RPMI8226 (cell line): ENCODE measurements at regions not wholly inside any gene's neighbourhood (a gene's known extent, or its start where the extent isn't known, plus 50 kb on each side); places are given as distances from the start of the nearest gene placed in this dataset.
A peak's percentile ranks its signal among the peaks of the same experiment; 100 is the strongest.
"Not testable (repeated sequence)": the region's sequence is repeated elsewhere in the genome, so short reads cannot be mapped to it uniquely, and the experiment has no call there.

ENCODE experiments used
- DNase-seq: peaks from one replicate; pipeline ENCODE4 v3.0.0-alpha.2; 2015

- DNase-seq: no peak
Measured at GRCh38 chr3:81876826-81877225, 115.4 kb upstream of the GBE1 start.

DNA sequence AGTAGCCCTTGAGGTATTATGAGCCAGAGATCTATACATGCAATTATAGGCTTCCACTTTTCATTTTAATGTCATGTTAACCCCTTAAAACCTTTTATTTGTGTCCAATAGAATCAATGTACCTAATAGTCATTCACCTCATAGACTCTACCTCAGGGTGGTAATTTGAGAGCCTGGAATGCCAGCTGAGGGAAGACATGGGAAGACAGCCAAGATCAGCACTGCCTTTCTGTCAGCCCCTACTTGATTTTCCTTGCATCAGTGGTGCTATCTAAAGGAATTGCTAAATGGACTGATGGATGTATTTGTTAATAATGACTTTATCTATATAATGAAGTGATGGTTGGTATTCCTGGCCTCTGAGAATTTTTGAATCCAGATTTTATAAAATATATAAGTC lies 113.3 kb upstream of the GBE1 start:
- no peak for DNase-seq

DNA sequence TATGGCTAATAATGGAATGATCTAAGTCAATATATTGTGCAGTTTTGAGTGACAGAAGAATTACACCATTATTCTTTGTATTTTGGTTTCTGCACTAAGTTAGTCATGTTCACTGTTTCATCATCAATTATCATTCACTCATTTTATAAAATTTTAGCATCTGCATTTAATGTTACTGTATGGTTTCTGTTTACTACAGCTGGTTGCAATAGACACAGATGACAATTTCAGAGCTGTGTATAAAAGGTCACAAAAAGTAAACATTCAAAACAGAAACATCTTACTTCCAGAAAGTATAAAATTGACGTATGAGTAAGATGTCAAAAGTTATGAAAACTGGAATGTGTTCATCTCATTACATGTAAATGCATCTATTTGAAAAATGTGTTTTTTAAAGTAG lies 111.1 kb upstream of the GBE1 start:
- no peak for DNase-seq

DNA sequence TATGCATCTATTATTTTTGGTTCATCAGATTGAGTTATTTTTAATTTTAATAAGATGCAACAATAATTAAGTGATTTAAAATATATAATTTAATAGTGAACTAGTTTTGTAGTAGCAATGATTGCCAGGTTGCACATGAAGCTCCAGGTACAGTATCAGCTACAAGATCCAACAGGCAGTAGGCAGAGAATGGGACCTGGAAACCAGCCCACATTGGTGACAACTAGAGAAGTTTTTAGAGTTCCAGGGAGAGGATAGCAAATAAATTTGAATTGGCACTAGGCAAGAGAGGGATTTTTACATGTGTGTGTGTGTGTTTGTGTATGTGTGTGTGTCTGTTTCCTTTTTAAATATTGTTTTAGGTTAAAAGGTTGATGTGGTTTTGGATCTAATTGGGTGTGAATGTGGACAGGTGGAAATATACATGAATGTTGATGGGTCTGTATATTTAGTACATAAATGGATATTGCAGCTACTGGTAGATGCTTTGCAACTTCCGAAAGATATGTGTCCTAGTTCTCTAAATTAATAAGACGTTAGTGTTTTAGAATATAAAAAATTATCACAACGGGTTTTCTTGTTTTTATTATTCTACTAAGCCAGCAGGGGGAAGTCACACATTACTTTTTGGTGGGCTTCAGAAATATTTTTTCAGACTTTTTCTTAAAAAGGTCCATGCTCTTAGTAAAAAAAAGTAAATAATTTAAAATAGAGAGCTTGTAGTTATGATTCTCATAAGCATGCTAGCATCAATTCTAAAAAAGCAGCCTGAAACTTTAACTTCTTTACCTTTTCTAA lies 110.1 kb upstream of the GBE1 start:
- DNase-seq: no peak

DNA sequence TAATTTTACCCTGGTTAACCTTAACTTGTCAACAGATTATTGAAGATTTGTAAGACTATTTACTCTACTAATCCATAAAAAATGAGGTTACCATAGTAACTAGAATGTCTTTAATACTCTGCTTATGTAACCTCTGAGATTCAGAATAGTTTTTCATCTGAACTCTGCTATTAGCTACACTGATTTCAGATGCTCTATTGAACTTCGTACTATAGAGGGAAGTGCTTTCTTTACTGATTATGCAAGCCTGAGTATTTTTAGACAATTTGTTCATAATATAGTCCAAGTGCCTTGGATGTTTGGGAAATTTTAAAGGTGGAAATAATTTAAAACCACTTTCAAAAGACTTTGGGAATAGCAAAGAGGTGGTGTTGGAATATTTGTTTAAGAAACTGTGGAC lies 107.9 kb upstream of the GBE1 start:
- DNase-seq: no peak

GRCh38 chr3:81868597-81868996 lies 107.2 kb upstream of the GBE1 start:
- DNase-seq: no peak

DNA sequence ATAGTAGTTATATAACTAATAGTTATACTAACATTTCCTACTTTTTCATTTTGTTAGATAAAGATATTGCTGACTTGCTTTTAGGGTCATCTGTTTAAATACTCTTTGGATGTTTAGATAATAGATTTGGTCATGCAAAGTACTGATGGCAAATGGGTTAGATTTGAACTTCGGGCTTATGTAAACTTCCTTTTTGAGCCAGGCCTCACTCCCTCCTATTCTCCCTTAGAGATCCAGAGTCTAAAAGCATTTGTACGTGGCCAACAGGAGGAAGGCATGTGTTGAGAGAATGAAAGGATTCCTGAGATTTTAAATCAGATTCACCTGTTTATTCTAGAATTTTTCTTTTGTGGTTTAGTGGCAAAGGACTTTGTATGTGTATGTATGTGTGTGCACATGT lies 106.4 kb upstream of the GBE1 start:
- no peak for DNase-seq

GRCh38 chr3:81865164-81865563 lies 103.7 kb upstream of the GBE1 start:
- not testable (repeated sequence) for DNase-seq

DNA sequence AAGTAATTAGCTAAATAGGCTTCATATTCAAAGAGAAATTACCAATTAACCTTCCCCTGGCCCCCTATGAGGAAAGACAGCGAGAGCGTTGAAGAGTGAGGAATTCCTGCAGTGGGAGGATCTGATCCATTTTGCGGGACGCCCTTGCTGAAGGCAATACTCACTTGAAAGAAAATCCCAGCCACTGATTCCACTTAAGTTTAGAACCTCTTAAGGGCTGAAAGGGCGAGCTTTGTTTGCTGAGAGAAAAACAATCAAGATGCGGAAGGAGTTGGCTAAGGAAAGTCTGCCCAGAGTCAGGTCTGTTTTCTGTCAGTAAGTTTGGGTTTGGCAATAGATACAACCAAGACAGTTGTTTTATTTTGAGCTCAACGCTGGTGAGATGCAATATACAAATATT lies 102.8 kb upstream of the GBE1 start:
- no peak for DNase-seq

GRCh38 chr3:81863756-81864155 lies 102.3 kb upstream of the GBE1 start:
- DNase-seq: no peak

DNA sequence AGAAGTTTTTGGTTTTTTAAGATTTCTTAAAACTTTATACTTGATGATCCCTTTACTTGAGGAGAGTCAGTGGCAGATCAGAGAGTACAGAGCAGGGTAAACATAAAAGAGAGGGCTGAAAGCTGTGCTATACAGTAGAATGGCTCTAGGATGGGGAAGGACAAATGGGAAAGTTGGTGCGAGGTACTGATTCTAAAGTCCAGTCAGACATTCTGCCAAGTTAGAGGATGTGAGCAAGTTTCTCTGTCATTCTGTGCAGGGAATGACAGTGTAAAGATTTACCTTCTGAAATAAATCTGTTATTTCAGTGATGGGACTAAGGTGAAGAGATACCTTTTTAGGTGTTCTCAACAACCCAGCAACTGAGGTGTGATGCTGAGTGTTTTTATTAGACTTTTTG lies 100.1 kb upstream of the GBE1 start:
- DNase-seq: no peak

DNA sequence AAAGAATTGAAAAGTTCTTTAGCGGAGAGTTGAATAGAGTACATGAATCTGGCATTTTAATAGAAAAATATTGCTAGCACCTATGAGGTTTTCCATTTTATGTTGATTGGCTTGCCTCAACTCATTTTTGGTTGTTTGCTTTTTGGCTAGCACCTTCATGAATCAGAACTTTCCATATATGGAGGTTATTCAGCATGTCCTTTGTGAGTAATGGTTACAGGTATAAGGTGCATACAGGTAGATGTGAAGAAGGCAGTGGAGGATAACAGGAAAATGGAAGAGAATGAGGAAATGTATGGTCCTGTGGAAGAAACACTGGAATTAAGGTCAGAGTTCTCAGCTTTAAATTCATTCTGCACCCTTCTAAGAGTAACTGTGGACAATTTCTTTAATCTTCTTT lies 98.1 kb upstream of the GBE1 start:
- DNase-seq: no peak

DNA sequence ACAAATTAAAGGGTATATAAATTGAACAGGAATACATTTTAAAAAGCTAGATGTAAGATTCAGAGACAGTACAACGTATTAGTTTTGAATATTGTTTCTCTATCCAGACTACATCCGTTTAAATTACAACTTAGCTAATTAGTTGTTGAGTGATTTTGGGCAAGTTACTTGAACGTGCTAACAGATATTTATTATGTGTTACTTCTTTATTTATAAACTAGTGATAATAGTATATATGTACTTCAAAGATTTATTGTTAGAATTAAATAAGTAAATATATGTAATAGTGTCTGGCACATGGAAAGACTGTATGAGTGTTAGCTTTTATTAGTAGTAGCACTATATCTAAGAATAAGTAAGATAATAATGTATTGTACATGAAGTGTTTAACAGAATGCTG lies 92.0 kb upstream of the GBE1 start:
- no peak for DNase-seq

- no peak for DNase-seq
Measured at GRCh38 chr3:81851176-81851575, 89.7 kb upstream of the GBE1 start.

DNA sequence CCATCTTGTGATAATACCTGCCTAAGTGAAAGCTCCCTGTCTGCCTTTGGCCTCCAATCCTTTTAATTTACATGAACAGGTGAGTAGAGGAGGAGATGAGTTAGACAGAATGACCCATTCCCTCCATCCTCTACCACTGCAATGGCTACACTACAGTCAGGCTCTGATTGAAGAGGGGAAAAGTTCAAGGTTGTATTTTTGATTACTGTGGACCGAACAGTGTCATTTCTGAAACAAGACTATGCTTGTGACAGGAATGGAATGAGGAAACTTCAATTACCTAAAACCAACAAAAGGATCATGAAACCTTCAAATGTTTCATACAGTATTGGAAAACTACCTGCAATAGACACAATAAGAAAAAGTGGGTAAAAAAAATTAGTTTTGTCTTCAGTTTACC lies 85.5 kb upstream of the GBE1 start:
- no peak for DNase-seq

- no peak for DNase-seq
Measured at GRCh38 chr3:81841540-81841939, 80.1 kb upstream of the GBE1 start.

DNA sequence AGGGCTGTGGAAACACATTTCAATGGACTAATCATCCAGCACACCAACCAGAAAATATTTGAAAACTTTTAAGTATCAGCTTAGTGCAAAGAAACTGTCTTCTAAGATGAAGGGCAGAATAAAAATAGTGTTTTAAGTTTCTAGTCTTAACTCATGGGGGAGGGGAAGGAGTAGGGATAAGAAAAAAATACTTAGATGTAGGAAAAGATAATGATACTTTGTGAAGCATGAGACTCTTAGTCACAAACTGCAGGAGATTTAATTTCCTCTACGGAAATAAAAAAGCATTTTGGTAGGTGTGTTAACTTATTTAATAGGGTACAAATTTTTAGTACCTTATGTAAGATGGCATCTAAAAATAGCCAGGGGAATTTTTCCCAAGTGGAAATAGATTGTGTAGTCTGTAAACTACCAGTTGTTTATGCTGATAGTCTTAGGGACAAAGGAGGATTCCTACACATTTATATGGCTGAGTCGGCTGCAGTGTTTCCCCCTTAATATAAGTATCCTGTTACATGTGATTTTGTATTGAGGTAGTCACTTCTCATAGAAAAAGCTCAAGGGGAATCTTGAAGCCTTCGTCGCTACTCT lies 78.2 kb upstream of the GBE1 start:
- no peak for DNase-seq

DNA sequence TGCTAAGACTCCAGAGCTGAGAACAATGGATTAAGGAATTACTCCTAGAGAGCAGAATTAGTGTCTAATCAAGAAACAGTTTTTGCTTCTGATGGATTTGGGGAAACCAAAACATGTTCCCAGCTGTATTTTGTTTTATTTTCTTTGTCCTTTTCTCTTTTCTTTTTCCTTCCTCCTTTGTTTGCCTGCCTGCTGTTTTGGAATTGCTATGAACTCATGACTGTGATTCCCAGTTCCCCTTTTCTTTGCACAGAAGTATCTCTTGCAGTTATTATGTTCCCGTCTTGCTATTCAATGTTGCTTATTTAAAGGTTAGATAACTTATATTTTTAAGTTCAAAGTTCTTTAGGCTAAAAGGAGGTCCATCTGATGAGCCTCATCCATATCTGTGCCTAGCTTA lies 77.0 kb upstream of the GBE1 start:
- DNase-seq: no peak

- no peak for DNase-seq
Measured at GRCh38 chr3:81837071-81837593, 75.7 kb upstream of the GBE1 start.

GRCh38 chr3:81829937-81830336 lies 68.5 kb upstream of the GBE1 start:
- DNase-seq: no peak

DNA sequence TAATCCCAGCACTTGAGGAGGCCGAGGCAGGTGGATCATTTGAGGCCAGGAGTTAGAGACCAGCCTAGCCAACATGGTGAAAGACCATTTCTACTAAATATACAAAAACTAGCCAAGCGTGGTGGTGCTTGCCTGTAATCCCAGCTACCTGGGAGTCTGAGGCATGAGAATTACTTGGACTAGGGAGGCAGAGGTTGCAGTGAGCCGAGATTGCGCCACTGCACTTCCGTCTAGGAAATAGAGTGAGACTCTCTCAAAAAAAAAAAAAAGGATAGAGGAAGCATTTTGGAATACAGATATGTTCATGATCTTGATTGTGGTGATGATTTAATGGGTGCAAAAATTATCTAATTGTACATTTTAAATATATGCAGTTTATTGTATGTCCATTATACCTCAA lies 67.8 kb upstream of the GBE1 start:
- DNase-seq: not testable (repeated sequence)

GRCh38 chr3:81823882-81824395 lies 62.5 kb upstream of the GBE1 start:
- peak; percentile 79 for DNase-seq

GRCh38 chr3:81823086-81823485 lies 61.6 kb upstream of the GBE1 start:
- DNase-seq: no peak

DNA sequence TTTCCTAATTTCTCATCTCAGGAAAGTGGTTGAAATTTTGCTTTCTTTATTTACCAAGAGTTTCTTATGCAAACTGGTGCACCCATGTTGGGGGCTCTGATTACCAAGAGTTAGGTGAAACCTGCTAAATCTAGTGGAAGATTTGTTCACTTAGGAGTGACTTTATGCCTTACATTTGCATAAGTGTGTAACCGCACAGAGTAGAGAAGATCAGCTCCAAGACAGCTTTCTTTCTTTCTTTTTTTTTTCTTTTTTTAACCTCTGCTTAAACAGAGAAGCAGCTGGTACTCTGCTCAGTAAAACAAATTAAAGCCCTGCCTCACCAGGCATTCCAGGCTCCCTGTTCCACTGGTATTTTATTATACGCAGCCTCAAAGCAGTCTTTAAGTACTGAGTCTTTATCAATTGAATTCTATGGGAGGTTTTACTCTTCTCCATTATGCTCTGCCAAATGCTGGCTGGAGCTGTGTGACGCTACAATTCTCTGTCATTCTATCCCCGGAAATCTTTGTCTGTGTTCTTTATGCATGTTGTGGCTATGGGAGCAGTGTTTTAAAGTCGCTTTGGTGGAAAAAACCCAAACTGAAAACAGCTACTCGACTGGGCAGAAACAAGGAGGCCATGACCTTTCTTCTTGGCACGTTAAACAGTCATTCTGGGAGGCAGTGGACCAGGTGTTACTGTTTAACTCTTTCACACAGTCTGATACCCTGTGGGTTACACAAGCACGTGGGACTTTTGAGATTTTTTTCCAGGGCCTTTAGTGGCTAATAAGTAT lies 55.2 kb upstream of the GBE1 start:
- peak; percentile 92 for DNase-seq
